ENCODE measurements at regions not wholly inside any gene's neighbourhood (a gene's known extent, or its start where the extent isn't known, plus 50 kb on each side); places are given as distances from the start of the nearest gene placed in this dataset.

GRCh38 chr12:92226961-92227360, 81.3 kb upstream of the BTG1 start:
- Histone ChIP-seq H3K4me3 (ENCODE audit: insufficient read depth in 1 of 2, low read depth in 1 of 2, low read length in 2 of 2) (no peak overlapping the region), H3K27ac (ENCODE audit: low read length, poor library complexity, severe bottlenecking) (no peak overlapping the region), H3K79me1 (replicated peaks; ENCODE audit: low read length, poor library complexity, severe bottlenecking) (no peaks in the 10 kb centered on the region), H2BK12ac (ENCODE audit: low read length in 2 of 2) (peak overlapping the region in 1 of 2 experiments; percentile 3), H2AK5ac (ENCODE audit: low read length, severe bottlenecking) (no peak overlapping the region), H4K8ac (ENCODE audit: low read length) (no peak overlapping the region), H3K36me3 (ENCODE audit: control insufficient read depth in 1 of 2, insufficient read depth in 2 of 2, low read depth in 1 of 2, low read length in 2 of 2) (no peaks in the 10 kb centered on the region), H2AFZ (ENCODE audit: low read depth, low read length) (no peak overlapping the region), H3K27me3 (ENCODE audit: control insufficient read depth in 1 of 2, insufficient read depth in 1 of 2, low read length in 2 of 2) (no peaks in the 10 kb centered on the region), H3K4ac (ENCODE audit: low read depth in 1 of 2, low read length in 2 of 2) (no peak overlapping the region), H3K9ac (ENCODE audit: low read length) (no peak overlapping the region), H4K91ac (ENCODE audit: low read length) (no peak overlapping the region), H3K14ac (ENCODE audit: low read length in 2 of 2) (no peak overlapping the region), H3K18ac (ENCODE audit: low read depth in 1 of 2, low read length in 2 of 2) (peak overlapping the region in 1 of 2 experiments; percentile 2), H2BK15ac (ENCODE audit: low read depth, poor library complexity, severe bottlenecking) (peak overlapping the region; percentile 87), H2BK5ac (ENCODE audit: low read depth, low read length, poor library complexity, severe bottlenecking) (no peak overlapping the region), H2BK120ac (ENCODE audit: low read depth, low read length) (no peak overlapping the region), H3K4me2 (ENCODE audit: low read length, poor library complexity, severe bottlenecking) (no peak overlapping the region), H3K9me3 (ENCODE audit: control insufficient read depth, low read length) (no peaks in the 10 kb centered on the region), H3K23ac (ENCODE audit: low read length in 2 of 2) (no peak overlapping the region), H3K4me1 (ENCODE audit: control insufficient read depth, insufficient read depth, low read depth, low read length) (no peaks in the 10 kb centered on the region)
- DNase-seq, result no peak
- 84% methylated on average over 3 of the region's 3 CpGs for WGBS

DNA sequence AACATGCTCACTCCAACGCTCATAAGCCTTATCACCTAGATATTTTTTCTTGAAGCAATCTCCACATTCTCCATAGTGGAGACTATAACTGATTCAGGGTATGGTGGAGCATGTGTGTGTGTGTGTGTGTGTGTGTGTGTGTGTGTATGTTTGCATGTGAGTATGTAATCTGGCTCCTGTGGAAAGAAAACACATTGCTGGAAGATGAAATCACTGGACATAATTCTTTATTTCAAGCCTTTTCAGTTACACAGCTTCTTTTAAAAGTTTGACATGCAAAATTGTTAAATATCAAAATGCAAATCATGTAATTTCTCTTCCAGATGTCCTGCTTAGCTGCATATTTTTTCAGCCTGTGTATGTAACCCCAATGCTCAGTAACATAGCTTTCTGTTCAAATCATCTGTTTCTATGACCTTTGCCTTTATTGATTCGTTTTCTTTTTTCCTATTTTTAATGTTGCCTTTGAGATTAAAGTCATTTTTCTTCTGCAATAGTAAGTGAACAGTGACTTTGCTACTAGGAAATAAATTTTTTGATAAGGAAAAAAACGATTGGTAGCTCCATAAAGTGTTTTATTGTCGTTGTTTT, 80.5 kb upstream of the BTG1 start:
- no peak overlapping the region for H3K4ac ChIP-seq (ENCODE audit: low read depth in 1 of 2, low read length in 2 of 2)
- no peak overlapping the region for H3K4me2 ChIP-seq (ENCODE audit: low read length, poor library complexity, severe bottlenecking)
- H3K23ac ChIP-seq (ENCODE audit: low read length in 2 of 2), result no peak overlapping the region
- no peaks in the 10 kb centered on the region for H3K4me1 ChIP-seq (ENCODE audit: control insufficient read depth, insufficient read depth, low read depth, low read length)
- DNase-seq, result peak; percentile 48
- no peak overlapping the region for H3K14ac ChIP-seq (ENCODE audit: low read length in 2 of 2)
- H2BK12ac ChIP-seq (ENCODE audit: low read length in 2 of 2), result no peak overlapping the region
- H3K18ac ChIP-seq (ENCODE audit: low read depth in 1 of 2, low read length in 2 of 2), result no peak overlapping the region
- H2BK5ac ChIP-seq (ENCODE audit: low read depth, low read length, poor library complexity, severe bottlenecking), result no peak overlapping the region
- 88% methylated on average over 2 of the region's 4 CpGs for WGBS
- no peaks in the 10 kb centered on the region for H3K36me3 ChIP-seq (ENCODE audit: control insufficient read depth in 1 of 2, insufficient read depth in 2 of 2, low read depth in 1 of 2, low read length in 2 of 2)
- H2BK15ac ChIP-seq (ENCODE audit: low read depth, poor library complexity, severe bottlenecking), result no peak overlapping the region
- H3K9me3 ChIP-seq (ENCODE audit: control insufficient read depth, low read length), result no peaks in the 10 kb centered on the region
- no peak overlapping the region for H4K91ac ChIP-seq (ENCODE audit: low read length)
- no peaks in the 10 kb centered on the region for H3K79me1 ChIP-seq (replicated peaks; ENCODE audit: low read length, poor library complexity, severe bottlenecking)
- H2AFZ ChIP-seq (ENCODE audit: low read depth, low read length), result no peak overlapping the region
- H3K27me3 ChIP-seq (ENCODE audit: control insufficient read depth in 1 of 2, insufficient read depth in 1 of 2, low read length in 2 of 2), result no peaks in the 10 kb centered on the region
- H4K8ac ChIP-seq (ENCODE audit: low read length), result no peak overlapping the region
- no peak overlapping the region for H3K27ac ChIP-seq (ENCODE audit: low read length, poor library complexity, severe bottlenecking)
- H2BK120ac ChIP-seq (ENCODE audit: low read depth, low read length), result no peak overlapping the region
- no peak overlapping the region for H3K9ac ChIP-seq (ENCODE audit: low read length)
- H3K4me3 ChIP-seq (ENCODE audit: insufficient read depth in 1 of 2, low read depth in 1 of 2, low read length in 2 of 2), result no peak overlapping the region
- H2AK5ac ChIP-seq (ENCODE audit: low read length, severe bottlenecking), result no peak overlapping the region

DNA sequence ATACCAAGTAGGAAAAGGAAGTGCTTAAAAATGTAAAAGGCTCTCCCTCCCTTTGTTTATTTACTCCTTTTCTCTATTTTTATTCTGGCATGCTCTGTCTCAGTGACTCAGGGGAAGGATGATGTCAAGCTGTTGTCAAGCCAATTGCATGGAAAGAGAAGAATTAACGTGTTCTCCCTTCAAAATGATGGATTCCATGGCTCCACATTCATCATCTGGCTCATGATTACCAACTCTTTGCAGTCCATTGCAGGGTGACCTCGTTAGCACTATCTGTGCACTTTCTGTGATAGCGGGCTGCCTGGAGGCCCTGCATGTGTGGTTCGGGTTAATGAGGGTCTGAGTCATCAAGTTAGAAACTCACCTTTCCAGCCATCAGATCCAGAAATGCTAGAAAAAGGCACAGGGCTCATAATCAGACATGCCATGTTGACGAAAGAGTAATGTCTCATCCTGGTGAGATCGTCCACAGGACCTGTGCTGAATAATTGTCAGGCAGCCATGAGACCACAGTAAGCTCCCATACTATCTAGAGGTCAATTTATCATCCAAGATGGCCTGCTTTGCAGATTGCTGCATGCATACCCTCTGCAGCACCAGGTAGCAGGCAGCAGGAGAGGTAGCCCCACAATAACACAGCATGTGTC, 79.2 kb upstream of the BTG1 start:
- H4K91ac ChIP-seq (ENCODE audit: low read length), result no peak overlapping the region
- H3K9ac ChIP-seq (ENCODE audit: low read length), result no peak overlapping the region
- no peak overlapping the region for H2BK120ac ChIP-seq (ENCODE audit: low read depth, low read length)
- H3K27ac ChIP-seq (ENCODE audit: low read length, poor library complexity, severe bottlenecking), result no peak overlapping the region
- no peaks in the 10 kb centered on the region for H3K4me1 ChIP-seq (ENCODE audit: control insufficient read depth, insufficient read depth, low read depth, low read length)
- no peak overlapping the region for H4K8ac ChIP-seq (ENCODE audit: low read length)
- peak overlapping the region in 1 of 2 experiments; percentile 6 for H3K18ac ChIP-seq (ENCODE audit: low read depth in 1 of 2, low read length in 2 of 2)
- no peak overlapping the region for H3K4me2 ChIP-seq (ENCODE audit: low read length, poor library complexity, severe bottlenecking)
- H3K9me3 ChIP-seq (ENCODE audit: control insufficient read depth, low read length), result no peaks in the 10 kb centered on the region
- no peaks in the 10 kb centered on the region for H3K79me1 ChIP-seq (replicated peaks; ENCODE audit: low read length, poor library complexity, severe bottlenecking)
- H3K4me3 ChIP-seq (ENCODE audit: insufficient read depth in 1 of 2, low read depth in 1 of 2, low read length in 2 of 2), result no peak overlapping the region
- H2AK5ac ChIP-seq (ENCODE audit: low read length, severe bottlenecking), result no peak overlapping the region
- no peak overlapping the region for H3K14ac ChIP-seq (ENCODE audit: low read length in 2 of 2)
- H3K4ac ChIP-seq (ENCODE audit: low read depth in 1 of 2, low read length in 2 of 2), result no peak overlapping the region
- peak overlapping the region in 1 of 2 experiments; percentile 14 for H2BK12ac ChIP-seq (ENCODE audit: low read length in 2 of 2)
- WGBS, result 6% methylated on average over 6 of the region's 6 CpGs
- DNase-seq, result peak; percentile 81
- H2BK15ac ChIP-seq (ENCODE audit: low read depth, poor library complexity, severe bottlenecking), result no peak overlapping the region
- H2BK5ac ChIP-seq (ENCODE audit: low read depth, low read length, poor library complexity, severe bottlenecking), result no peak overlapping the region
- no peak overlapping the region for H2AFZ ChIP-seq (ENCODE audit: low read depth, low read length)
- no peaks in the 10 kb centered on the region for H3K36me3 ChIP-seq (ENCODE audit: control insufficient read depth in 1 of 2, insufficient read depth in 2 of 2, low read depth in 1 of 2, low read length in 2 of 2)
- H3K23ac ChIP-seq (ENCODE audit: low read length in 2 of 2), result no peak overlapping the region
- no peaks in the 10 kb centered on the region for H3K27me3 ChIP-seq (ENCODE audit: control insufficient read depth in 1 of 2, insufficient read depth in 1 of 2, low read length in 2 of 2)

DNA sequence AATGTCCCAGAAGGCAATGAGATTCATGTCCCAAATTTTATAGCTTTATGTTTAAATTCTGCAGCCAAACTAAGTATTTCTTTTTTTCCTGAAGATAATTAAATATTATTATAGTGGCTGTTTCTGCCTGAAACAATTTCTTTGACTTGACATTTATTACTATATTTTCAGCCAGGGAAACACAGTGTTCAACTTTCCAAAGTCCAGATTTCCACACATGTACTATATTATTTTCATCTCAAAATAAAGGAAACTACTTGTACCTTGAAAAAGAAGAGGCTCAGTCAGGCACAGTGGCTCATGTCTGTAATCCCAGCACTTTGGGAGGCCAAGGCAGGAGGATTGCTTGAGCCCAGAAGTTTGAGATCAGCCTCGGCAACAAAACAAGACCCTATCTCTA, 77.8 kb upstream of the BTG1 start:
- Histone ChIP-seq H3K4me2 (ENCODE audit: low read length, poor library complexity, severe bottlenecking) (no peak overlapping the region), H3K9me3 (ENCODE audit: control insufficient read depth, low read length) (no peaks in the 10 kb centered on the region), H3K23ac (ENCODE audit: low read length in 2 of 2) (no peak overlapping the region), H3K4me1 (ENCODE audit: control insufficient read depth, insufficient read depth, low read depth, low read length) (no peaks in the 10 kb centered on the region), H3K14ac (ENCODE audit: low read length in 2 of 2) (no peak overlapping the region), H3K4ac (ENCODE audit: low read depth in 1 of 2, low read length in 2 of 2) (no peak overlapping the region), H3K18ac (ENCODE audit: low read depth in 1 of 2, low read length in 2 of 2) (no peak overlapping the region), H3K36me3 (ENCODE audit: control insufficient read depth in 1 of 2, insufficient read depth in 2 of 2, low read depth in 1 of 2, low read length in 2 of 2) (no peaks in the 10 kb centered on the region), H4K91ac (ENCODE audit: low read length) (no peak overlapping the region), H3K27me3 (ENCODE audit: control insufficient read depth in 1 of 2, insufficient read depth in 1 of 2, low read length in 2 of 2) (no peaks in the 10 kb centered on the region), H2BK120ac (ENCODE audit: low read depth, low read length) (no peak overlapping the region), H3K79me1 (replicated peaks; ENCODE audit: low read length, poor library complexity, severe bottlenecking) (no peaks in the 10 kb centered on the region), H3K4me3 (ENCODE audit: insufficient read depth in 1 of 2, low read depth in 1 of 2, low read length in 2 of 2) (no peak overlapping the region), H2AFZ (ENCODE audit: low read depth, low read length) (no peak overlapping the region), H3K9ac (ENCODE audit: low read length) (no peak overlapping the region), H3K27ac (ENCODE audit: low read length, poor library complexity, severe bottlenecking) (no peak overlapping the region), H2AK5ac (ENCODE audit: low read length, severe bottlenecking) (no peak overlapping the region), H2BK12ac (ENCODE audit: low read length in 2 of 2) (no peak overlapping the region), H4K8ac (ENCODE audit: low read length) (no peak overlapping the region), H2BK15ac (ENCODE audit: low read depth, poor library complexity, severe bottlenecking) (no peak overlapping the region), H2BK5ac (ENCODE audit: low read depth, low read length, poor library complexity, severe bottlenecking) (no peak overlapping the region)
- DNase-seq, result no peak
- no CpG with 5 or more reads among the region's 1 CpG for WGBS

Data from mesenchymal stem cell (in vitro differentiated cells and primary cell).